WTC11 (cell line): ENCODE measurements at regions not wholly inside any gene's neighbourhood (a gene's known extent, or its start where the extent isn't known, plus 50 kb on each side); places are given as distances from the start of the nearest gene placed in this dataset.

Source experiments
- ATAC-seq: fragments of 200-7000 bp; cut with Tn5 transposase; 2 replicates; pipeline ENCODE4 v1.10.0; 2021; ENCODE audit warnings: mild to moderate bottlenecking, moderate library complexity
- CTCF ChIA-PET: fragments of 300-600 bp; sonication (Branson Sonifier 250); formaldehyde crosslinking; loops from one replicate; lab custom pipeline; 2021; ENCODE audit warnings: antibody characterized with exemption; lab: Charles Lee
- POLR2A ChIA-PET: fragments of 350-600 bp; sonication (Branson Sonifier 250); formaldehyde crosslinking; loops from one replicate; lab custom pipeline; 2021; ENCODE audit warnings: antibody characterized with exemption; lab: Charles Lee
- DNase-seq: peaks from one replicate; pipeline ENCODE4 v3.0.0; 2021; ENCODE audit warnings: low spot score
- H3K27ac Mint-ChIP-seq: 2 replicates; pipeline ENCODE4 v1.8.0; 2021; ENCODE audit warnings: mixed read lengths
- H3K27me3 Mint-ChIP-seq: 2 replicates; pipeline ENCODE4 v1.8.0; 2021; ENCODE audit warnings: low read depth, mild to moderate bottlenecking, moderate library complexity, mixed read lengths
- H3K36me3 Mint-ChIP-seq: 2 replicates; pipeline ENCODE4 v1.8.0; 2021; ENCODE audit warnings: mixed read lengths
- H3K4me1 Mint-ChIP-seq: 2 replicates; pipeline ENCODE4 v1.8.0; 2022; ENCODE audit warnings: mixed read lengths
- H3K4me3 Mint-ChIP-seq: 2 replicates; pipeline ENCODE4 v1.8.0; 2021; ENCODE audit warnings: mild to moderate bottlenecking, moderate library complexity, mixed read lengths
- H3K9me3 Mint-ChIP-seq: 2 replicates; pipeline ENCODE4 v1.8.0; 2021; ENCODE audit warnings: mixed read lengths
- CREB1 ChIP-seq: sonication (generic); formaldehyde crosslinking; IDR thresholded peaks from 2 replicates; pipeline ENCODE4 v1.8.0; 2023; ENCODE audit warnings: mild to moderate bottlenecking, missing genetic modification reagents
- FOXK1 ChIP-seq: sonication (generic); formaldehyde crosslinking; IDR thresholded peaks from 2 replicates; pipeline ENCODE4 v1.8.0; 2022; ENCODE audit warnings: mild to moderate bottlenecking, moderate library complexity, missing genetic modification reagents
- KAT7 ChIP-seq: sonication (generic); formaldehyde crosslinking; IDR thresholded peaks from 2 replicates; pipeline ENCODE4 v1.8.1; 2023; ENCODE audit warnings: missing genetic modification reagents, mild to moderate bottlenecking, borderline replicate concordance
- MXD4 ChIP-seq: fragments of 250-450 bp; sonication (Bioruptor Pico); IDR thresholded peaks from 2 replicates; pipeline ENCODE4 v1.8.0; 2021; ENCODE audit warnings: mild to moderate bottlenecking, moderate library complexity, borderline replicate concordance
- NFATC4 ChIP-seq: fragments of 250-450 bp; sonication (Bioruptor Pico); IDR thresholded peaks from 2 replicates; pipeline ENCODE4 v1.9.0; 2021; ENCODE audit warnings: mild to moderate bottlenecking
- NFE2L1 ChIP-seq: sonication (generic); formaldehyde crosslinking; IDR thresholded peaks from 2 replicates; pipeline ENCODE4 v1.8.1; 2023; ENCODE audit warnings: missing genetic modification reagents
- NR2C2 ChIP-seq: sonication (generic); formaldehyde crosslinking; IDR thresholded peaks from 2 replicates; pipeline ENCODE4 v1.8.0; 2022; ENCODE audit warnings: mild to moderate bottlenecking, missing genetic modification reagents
- RORB ChIP-seq: fragments of 250-450 bp; sonication (Bioruptor Pico); IDR thresholded peaks from 2 replicates; pipeline ENCODE4 v1.9.0; 2021; ENCODE audit warnings: mild to moderate bottlenecking
- ZNF671 ChIP-seq: fragments of 250-450 bp; sonication (Bioruptor Pico); IDR thresholded peaks from 2 replicates; pipeline ENCODE4 v1.8.0; 2021; ENCODE audit warnings: mild to moderate bottlenecking
- TF ChIP-seq, protein P1 (sequence below): sonication (generic); formaldehyde crosslinking; IDR thresholded peaks from 2 replicates; pipeline ENCODE4 v1.8.1; 2022; ENCODE audit warnings: low read depth, mild to moderate bottlenecking, moderate library complexity, missing genetic modification reagents, borderline replicate concordance
- TF ChIP-seq, protein P2 (sequence below): fragments of 250-450 bp; sonication (Bioruptor Pico); IDR thresholded peaks from 2 replicates; pipeline ENCODE4 v1.9.0; 2021; ENCODE audit warnings: mild to moderate bottlenecking
- TF ChIP-seq, protein P3 (sequence below): sonication (generic); formaldehyde crosslinking; IDR thresholded peaks from 2 replicates; pipeline ENCODE4 v1.8.0; 2022; ENCODE audit warnings: mild to moderate bottlenecking, missing genetic modification reagents
- TF ChIP-seq, protein P4 (sequence below): sonication (generic); formaldehyde crosslinking; IDR thresholded peaks from 2 replicates; pipeline ENCODE4 v1.8.1; 2023; ENCODE audit warnings: mild to moderate bottlenecking, missing genetic modification reagents, moderate library complexity
- TF ChIP-seq, protein P5 (sequence below): sonication (generic); formaldehyde crosslinking; IDR thresholded peaks from 2 replicates; pipeline ENCODE4 v1.8.1; 2022; ENCODE audit warnings: mild to moderate bottlenecking, moderate library complexity, missing genetic modification reagents
- TF ChIP-seq, protein P6 (sequence below): fragments of 250-450 bp; sonication (Bioruptor Pico); IDR thresholded peaks from 2 replicates; pipeline ENCODE4 v1.8.0; 2021; ENCODE audit warnings: mild to moderate bottlenecking
- TF ChIP-seq, protein P7 (sequence below): sonication (generic); formaldehyde crosslinking; IDR thresholded peaks from 2 replicates; pipeline ENCODE4 v1.8.0; 2022; ENCODE audit warnings: missing genetic modification reagents
- TF ChIP-seq, protein P8 (sequence below): sonication (generic); formaldehyde crosslinking; IDR thresholded peaks from 2 replicates; pipeline ENCODE4 v1.8.0; 2023; ENCODE audit warnings: missing genetic modification reagents
- TF ChIP-seq, protein P9 (sequence below): fragments of 250-450 bp; sonication (Bioruptor Pico); IDR thresholded peaks from 2 replicates; pipeline ENCODE4 v1.9.0; 2021; ENCODE audit warnings: moderate library complexity, mild to moderate bottlenecking, inconsistent platforms, borderline replicate concordance
- TF ChIP-seq, protein P10 (sequence below): sonication (generic); formaldehyde crosslinking; conservative IDR thresholded peaks from 2 replicates; pipeline ENCODE4 v1.8.1; 2022; ENCODE audit warnings: mild to moderate bottlenecking, missing genetic modification reagents
- TF ChIP-seq, protein P11 (sequence below): sonication (generic); formaldehyde crosslinking; IDR thresholded peaks from 2 replicates; pipeline ENCODE4 v1.8.1; 2023; ENCODE audit warnings: mild to moderate bottlenecking, missing genetic modification reagents
- TF ChIP-seq, protein P12 (sequence below): fragments of 250-450 bp; sonication (Bioruptor Pico); IDR thresholded peaks from 2 replicates; pipeline ENCODE4 v2.1.2; 2022; ENCODE audit warnings: mild to moderate bottlenecking, moderate library complexity

DNA sequence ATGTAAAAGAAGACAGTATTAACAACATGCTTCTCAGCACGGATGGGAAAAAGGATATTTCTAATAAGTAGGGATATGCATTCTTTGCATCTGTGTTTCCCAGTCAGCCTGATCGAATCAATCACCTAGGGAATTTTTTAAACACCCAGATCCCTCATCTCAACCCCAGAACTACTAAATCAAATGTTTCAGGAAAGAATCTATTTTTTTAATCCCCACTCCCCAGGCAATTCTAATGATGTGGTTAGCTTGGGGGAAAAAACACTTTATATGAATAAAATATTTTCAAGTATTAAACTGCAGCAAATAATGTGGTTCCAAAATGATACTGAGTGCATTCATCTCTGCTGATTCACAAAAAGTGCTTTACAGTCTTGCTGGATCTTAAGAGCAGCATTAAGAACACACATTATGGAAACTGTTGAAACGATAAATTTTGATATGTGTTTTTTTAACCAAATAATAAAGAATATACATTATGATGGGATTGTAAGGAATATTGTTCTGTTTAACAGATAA is 68.7 kb upstream of the GUCY1A1 start (continued):
- TF ChIP-seq, protein P1, sequence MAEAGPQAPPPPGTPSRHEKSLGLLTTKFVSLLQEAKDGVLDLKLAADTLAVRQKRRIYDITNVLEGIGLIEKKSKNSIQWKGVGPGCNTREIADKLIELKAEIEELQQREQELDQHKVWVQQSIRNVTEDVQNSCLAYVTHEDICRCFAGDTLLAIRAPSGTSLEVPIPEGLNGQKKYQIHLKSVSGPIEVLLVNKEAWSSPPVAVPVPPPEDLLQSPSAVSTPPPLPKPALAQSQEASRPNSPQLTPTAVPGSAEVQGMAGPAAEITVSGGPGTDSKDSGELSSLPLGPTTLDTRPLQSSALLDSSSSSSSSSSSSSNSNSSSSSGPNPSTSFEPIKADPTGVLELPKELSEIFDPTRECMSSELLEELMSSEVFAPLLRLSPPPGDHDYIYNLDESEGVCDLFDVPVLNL = no peak
- no peak for TF ChIP-seq ZNF671 (CRISPR knock-in tag)
- TF ChIP-seq, protein P2, sequence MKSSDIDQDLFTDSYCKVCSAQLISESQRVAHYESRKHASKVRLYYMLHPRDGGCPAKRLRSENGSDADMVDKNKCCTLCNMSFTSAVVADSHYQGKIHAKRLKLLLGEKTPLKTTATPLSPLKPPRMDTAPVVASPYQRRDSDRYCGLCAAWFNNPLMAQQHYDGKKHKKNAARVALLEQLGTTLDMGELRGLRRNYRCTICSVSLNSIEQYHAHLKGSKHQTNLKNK (CRISPR knock-in tag) = no peak
- TF ChIP-seq FOXK1 (CRISPR knock-in tag) = no peak
- TF ChIP-seq, protein P3, sequence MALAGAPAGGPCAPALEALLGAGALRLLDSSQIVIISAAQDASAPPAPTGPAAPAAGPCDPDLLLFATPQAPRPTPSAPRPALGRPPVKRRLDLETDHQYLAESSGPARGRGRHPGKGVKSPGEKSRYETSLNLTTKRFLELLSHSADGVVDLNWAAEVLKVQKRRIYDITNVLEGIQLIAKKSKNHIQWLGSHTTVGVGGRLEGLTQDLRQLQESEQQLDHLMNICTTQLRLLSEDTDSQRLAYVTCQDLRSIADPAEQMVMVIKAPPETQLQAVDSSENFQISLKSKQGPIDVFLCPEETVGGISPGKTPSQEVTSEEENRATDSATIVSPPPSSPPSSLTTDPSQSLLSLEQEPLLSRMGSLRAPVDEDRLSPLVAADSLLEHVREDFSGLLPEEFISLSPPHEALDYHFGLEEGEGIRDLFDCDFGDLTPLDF (CRISPR knock-in tag) = no peak

DNA sequence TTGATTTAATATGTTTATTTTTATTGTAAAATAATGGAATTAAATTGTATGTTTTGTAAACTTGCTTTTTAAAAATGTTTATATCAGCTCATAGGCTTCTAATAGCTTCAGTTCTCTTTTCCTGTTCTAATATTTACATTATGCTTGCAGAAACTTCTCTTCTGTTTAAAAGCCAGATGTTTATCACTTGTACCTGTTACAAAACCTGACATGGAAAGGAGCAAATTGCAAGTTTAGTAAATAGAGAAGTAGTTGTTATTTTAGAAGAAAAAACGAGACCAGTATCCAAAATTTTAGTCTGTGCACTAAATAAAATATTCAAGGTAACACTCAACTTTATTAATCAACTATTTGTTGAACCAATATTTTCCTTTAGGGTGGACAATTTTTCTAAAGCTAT is 69.4 kb upstream of the GUCY1A1 start:
- DNase-seq = no peak
- TF ChIP-seq MXD4 (no peak), FOXK1 (CRISPR knock-in tag) (no peak), RORB (no peak), KAT7 (CRISPR knock-in tag) (no peak), CREB1 (no peak), NR2C2 (CRISPR knock-in tag) (no peak), NFE2L1 (no peak), NFATC4 (CRISPR knock-in tag) (no peak)
- TF ChIP-seq, protein P4, sequence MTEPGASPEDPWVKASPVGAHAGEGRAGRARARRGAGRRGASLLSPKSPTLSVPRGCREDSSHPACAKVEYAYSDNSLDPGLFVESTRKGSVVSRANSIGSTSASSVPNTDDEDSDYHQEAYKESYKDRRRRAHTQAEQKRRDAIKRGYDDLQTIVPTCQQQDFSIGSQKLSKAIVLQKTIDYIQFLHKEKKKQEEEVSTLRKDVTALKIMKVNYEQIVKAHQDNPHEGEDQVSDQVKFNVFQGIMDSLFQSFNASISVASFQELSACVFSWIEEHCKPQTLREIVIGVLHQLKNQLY = no peak
- TF ChIP-seq, protein P5, sequence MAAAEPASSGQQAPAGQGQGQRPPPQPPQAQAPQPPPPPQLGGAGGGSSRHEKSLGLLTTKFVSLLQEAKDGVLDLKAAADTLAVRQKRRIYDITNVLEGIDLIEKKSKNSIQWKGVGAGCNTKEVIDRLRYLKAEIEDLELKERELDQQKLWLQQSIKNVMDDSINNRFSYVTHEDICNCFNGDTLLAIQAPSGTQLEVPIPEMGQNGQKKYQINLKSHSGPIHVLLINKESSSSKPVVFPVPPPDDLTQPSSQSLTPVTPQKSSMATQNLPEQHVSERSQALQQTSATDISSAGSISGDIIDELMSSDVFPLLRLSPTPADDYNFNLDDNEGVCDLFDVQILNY (CRISPR knock-in tag) = no peak
- TF ChIP-seq, protein P6, sequence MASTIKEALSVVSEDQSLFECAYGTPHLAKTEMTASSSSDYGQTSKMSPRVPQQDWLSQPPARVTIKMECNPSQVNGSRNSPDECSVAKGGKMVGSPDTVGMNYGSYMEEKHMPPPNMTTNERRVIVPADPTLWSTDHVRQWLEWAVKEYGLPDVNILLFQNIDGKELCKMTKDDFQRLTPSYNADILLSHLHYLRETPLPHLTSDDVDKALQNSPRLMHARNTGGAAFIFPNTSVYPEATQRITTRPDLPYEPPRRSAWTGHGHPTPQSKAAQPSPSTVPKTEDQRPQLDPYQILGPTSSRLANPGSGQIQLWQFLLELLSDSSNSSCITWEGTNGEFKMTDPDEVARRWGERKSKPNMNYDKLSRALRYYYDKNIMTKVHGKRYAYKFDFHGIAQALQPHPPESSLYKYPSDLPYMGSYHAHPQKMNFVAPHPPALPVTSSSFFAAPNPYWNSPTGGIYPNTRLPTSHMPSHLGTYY (CRISPR knock-in tag) = no peak
- TF ChIP-seq, protein P7, sequence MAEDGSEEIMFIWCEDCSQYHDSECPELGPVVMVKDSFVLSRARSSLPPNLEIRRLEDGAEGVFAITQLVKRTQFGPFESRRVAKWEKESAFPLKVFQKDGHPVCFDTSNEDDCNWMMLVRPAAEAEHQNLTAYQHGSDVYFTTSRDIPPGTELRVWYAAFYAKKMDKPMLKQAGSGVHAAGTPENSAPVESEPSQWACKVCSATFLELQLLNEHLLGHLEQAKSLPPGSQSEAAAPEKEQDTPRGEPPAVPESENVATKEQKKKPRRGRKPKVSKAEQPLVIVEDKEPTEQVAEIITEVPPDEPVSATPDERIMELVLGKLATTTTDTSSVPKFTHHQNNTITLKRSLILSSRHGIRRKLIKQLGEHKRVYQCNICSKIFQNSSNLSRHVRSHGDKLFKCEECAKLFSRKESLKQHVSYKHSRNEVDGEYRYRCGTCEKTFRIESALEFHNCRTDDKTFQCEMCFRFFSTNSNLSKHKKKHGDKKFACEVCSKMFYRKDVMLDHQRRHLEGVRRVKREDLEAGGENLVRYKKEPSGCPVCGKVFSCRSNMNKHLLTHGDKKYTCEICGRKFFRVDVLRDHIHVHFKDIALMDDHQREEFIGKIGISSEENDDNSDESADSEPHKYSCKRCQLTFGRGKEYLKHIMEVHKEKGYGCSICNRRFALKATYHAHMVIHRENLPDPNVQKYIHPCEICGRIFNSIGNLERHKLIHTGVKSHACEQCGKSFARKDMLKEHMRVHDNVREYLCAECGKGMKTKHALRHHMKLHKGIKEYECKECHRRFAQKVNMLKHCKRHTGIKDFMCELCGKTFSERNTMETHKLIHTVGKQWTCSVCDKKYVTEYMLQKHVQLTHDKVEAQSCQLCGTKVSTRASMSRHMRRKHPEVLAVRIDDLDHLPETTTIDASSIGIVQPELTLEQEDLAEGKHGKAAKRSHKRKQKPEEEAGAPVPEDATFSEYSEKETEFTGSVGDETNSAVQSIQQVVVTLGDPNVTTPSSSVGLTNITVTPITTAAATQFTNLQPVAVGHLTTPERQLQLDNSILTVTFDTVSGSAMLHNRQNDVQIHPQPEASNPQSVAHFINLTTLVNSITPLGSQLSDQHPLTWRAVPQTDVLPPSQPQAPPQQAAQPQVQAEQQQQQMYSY (CRISPR knock-in tag) = no peak
- TF ChIP-seq, protein P8, sequence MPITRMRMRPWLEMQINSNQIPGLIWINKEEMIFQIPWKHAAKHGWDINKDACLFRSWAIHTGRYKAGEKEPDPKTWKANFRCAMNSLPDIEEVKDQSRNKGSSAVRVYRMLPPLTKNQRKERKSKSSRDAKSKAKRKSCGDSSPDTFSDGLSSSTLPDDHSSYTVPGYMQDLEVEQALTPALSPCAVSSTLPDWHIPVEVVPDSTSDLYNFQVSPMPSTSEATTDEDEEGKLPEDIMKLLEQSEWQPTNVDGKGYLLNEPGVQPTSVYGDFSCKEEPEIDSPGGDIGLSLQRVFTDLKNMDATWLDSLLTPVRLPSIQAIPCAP (CRISPR knock-in tag) = no peak
- TF ChIP-seq, protein P9, sequence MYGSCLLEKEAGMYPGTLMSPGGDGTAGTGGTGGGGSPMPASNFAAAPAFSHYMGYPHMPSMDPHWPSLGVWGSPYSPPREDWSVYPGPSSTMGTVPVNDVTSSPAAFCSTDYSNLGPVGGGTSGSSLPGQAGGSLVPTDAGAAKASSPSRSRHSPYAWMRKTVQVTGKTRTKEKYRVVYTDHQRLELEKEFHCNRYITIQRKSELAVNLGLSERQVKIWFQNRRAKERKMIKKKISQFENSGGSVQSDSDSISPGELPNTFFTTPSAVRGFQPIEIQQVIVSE = no peak
- TF ChIP-seq, protein P10, sequence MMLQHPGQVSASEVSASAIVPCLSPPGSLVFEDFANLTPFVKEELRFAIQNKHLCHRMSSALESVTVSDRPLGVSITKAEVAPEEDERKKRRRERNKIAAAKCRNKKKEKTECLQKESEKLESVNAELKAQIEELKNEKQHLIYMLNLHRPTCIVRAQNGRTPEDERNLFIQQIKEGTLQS (CRISPR knock-in tag) = no peak
- TF ChIP-seq, protein P11, sequence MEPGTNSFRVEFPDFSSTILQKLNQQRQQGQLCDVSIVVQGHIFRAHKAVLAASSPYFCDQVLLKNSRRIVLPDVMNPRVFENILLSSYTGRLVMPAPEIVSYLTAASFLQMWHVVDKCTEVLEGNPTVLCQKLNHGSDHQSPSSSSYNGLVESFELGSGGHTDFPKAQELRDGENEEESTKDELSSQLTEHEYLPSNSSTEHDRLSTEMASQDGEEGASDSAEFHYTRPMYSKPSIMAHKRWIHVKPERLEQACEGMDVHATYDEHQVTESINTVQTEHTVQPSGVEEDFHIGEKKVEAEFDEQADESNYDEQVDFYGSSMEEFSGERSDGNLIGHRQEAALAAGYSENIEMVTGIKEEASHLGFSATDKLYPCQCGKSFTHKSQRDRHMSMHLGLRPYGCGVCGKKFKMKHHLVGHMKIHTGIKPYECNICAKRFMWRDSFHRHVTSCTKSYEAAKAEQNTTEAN (CRISPR knock-in tag) = no peak
- TF ChIP-seq, protein P12, sequence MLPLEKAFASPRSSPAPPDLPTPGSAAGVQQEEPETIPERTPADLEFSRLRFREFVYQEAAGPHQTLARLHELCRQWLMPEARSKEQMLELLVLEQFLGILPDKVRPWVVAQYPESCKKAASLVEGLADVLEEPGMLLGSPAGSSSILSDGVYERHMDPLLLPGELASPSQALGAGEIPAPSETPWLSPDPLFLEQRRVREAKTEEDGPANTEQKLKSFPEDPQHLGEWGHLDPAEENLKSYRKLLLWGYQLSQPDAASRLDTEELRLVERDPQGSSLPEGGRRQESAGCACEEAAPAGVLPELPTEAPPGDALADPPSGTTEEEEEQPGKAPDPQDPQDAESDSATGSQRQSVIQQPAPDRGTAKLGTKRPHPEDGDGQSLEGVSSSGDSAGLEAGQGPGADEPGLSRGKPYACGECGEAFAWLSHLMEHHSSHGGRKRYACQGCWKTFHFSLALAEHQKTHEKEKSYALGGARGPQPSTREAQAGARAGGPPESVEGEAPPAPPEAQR (CRISPR knock-in tag) = no peak
- Mint-ChIP-seq H3K36me3 (no peaks in the 10 kb centered on the region), H3K27ac (no peak overlapping the region), H3K4me1 (peaks cover 9% of the 10 kb centered on the region), H3K4me3 (no peak overlapping the region), H3K9me3 (no peaks in the 10 kb centered on the region), H3K27me3 (peaks cover 10% of the 10 kb centered on the region; the same call in 1 of the 2 replicates)
- POLR2A ChIA-PET = no interaction called here
- CTCF ChIA-PET = no interaction called here
- ATAC-seq = no peak
